Pancreas (tissue), 10 donors: ENCODE measurements at regions not wholly inside any gene's neighbourhood (a gene's known extent, or its start where the extent isn't known, plus 50 kb on each side); places are given as distances from the start of the nearest gene placed in this dataset.
"Not testable (repeated sequence)": the region's sequence is repeated elsewhere in the genome, so short reads cannot be mapped to it uniquely, and the experiment has no call there.

Source experiments
- ATAC-seq, 4 donors: fragments of 200-7000 bp; cut with Tn5 transposase; one replicate each; pipeline versions ENCODE4 v1.8.0 to v1.9.1; 2020; ENCODE audit warnings: mild to moderate bottlenecking in 4 of 4, moderate library complexity in 4 of 4
- DNase-seq, 6 donors: peaks; one replicate each; pipeline ENCODE4 v3.0.0-alpha.2; 2020
- FAIRE-seq: peaks from 2 replicates; lab custom pipeline; 2012; peaks lifted over from hg19 to GRCh38; lab: Jason Lieb, UNC
- H3K27ac ChIP-seq, 4 donors: fragments of 200-600 bp; sonication (generic); 1 replicate in 3 of 4; 2 replicates in 1 of 4; pipeline versions ENCODE4 v1.5.0 to v1.8.0; 2020
- H3K27me3 ChIP-seq, 4 donors: fragments of 200-600 bp; one replicate each; pipeline ENCODE4 v1.8.0; 2021
- H3K36me3 ChIP-seq, 3 donors: fragments of 200-600 bp; sonication (generic) in 1 of 3; one replicate each; pipeline versions ENCODE4 v1.5.0 to v1.8.0; 2020 to 2021
- H3K4me1 ChIP-seq, 3 donors: fragments of 200-600 bp; one replicate each; pipeline ENCODE4 v1.8.0; 2021
- H3K4me3 ChIP-seq, 4 donors: fragments of 200-600 bp; sonication (generic) in 2 of 4; one replicate each; pipeline versions ENCODE4 v1.5.0 to v1.8.0; 2020 to 2021
- H3K9me3 ChIP-seq, 4 donors: fragments of 200-600 bp; one replicate each; pipeline ENCODE4 v1.8.0; 2021
- WGBS, 2 donors: extraction: QIAGEN DNeasy Blood & Tissue Kit; methylation state at CpG; one replicate each; pipeline ENCODE4 v1.1.7; 2013; 5-methylcytosine and 5-hydroxymethylcytosine counted together
- intact Hi-C, 3 donors: fragments of 100-400 bp; cut with DNase I; formaldehyde crosslinking; loops; one replicate each; pipeline versions ENCODE4 v1.11.1 to v1.14.2; 2022
- TF ChIP-seq, protein P1 (sequence below), 4 donors: fragments of 200-600 bp; sonication (generic) in 3 of 4; IDR thresholded peaks; one replicate each; pipeline versions ENCODE4 v1.5.0 to v1.8.0; 2021; ENCODE audit warnings: antibody characterized with exemption in 4 of 4
- donor health status: healthy with polysubstance abuse.
- donor health status: DM: no; HTN: no; CAD: no; lungs with moderate emphysema.
- donor health status: DM: no; HTN: no; CAD: no.
- donor health status: control.
- donor health status: control.
- donor health status: Bipolar disorder and iron deficiency.
- donor health status: DM: yes; HTN: yes; CAD: no.
- donor health status: DM: no; HTN: no; CAD: no.
- donor health status: DM: no; HTN: no; CAD: no.
- donor health status: DM: yes; HTN: yes; CAD: no.

DNA sequence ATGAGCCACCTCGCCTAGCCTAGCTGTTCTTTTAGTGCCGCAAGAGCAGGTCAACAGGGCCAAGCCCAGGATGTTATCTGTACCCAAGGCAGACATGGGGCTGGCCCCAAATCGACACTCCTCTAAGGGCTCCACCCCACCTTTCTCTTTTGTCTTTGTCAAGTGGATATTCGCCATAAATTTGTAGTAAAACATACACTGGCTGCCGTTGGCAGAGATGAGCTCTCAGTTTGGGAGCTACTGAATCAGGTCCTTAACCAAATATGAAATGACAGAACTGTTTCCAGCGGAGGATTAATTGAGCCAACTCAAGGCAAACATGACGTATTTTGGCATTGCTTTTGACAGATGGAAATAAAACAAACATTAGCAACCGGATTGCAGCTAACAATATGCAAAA, 556.9 kb upstream of the CDH5 start:
- WGBS, 2 donors: 16 to 17% methylated on average over 8 of the region's 8 CpGs
- intact Hi-C loops: no loop called here
- peaks cover 0 to 3% (median 0%) of the 10 kb centered on the region in 3 donors for H3K4me1 ChIP-seq
- H3K36me3 ChIP-seq: no peaks in the 10 kb centered on the region
- TF ChIP-seq, protein P1, sequence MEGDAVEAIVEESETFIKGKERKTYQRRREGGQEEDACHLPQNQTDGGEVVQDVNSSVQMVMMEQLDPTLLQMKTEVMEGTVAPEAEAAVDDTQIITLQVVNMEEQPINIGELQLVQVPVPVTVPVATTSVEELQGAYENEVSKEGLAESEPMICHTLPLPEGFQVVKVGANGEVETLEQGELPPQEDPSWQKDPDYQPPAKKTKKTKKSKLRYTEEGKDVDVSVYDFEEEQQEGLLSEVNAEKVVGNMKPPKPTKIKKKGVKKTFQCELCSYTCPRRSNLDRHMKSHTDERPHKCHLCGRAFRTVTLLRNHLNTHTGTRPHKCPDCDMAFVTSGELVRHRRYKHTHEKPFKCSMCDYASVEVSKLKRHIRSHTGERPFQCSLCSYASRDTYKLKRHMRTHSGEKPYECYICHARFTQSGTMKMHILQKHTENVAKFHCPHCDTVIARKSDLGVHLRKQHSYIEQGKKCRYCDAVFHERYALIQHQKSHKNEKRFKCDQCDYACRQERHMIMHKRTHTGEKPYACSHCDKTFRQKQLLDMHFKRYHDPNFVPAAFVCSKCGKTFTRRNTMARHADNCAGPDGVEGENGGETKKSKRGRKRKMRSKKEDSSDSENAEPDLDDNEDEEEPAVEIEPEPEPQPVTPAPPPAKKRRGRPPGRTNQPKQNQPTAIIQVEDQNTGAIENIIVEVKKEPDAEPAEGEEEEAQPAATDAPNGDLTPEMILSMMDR (IDR thresholded peaks at IDR 0.05): no peak
- H3K27ac ChIP-seq: no peak overlapping the region
- FAIRE-seq (no peak), DNase-seq (peak in 1 of 6 donors; percentile 16), ATAC-seq (peak; percentile 77 to 89 (median 78))
- no peak overlapping the region for H3K4me3 ChIP-seq
- no peaks in the 10 kb centered on the region for H3K27me3 ChIP-seq
- H3K9me3 ChIP-seq: no peaks in the 10 kb centered on the region

DNA sequence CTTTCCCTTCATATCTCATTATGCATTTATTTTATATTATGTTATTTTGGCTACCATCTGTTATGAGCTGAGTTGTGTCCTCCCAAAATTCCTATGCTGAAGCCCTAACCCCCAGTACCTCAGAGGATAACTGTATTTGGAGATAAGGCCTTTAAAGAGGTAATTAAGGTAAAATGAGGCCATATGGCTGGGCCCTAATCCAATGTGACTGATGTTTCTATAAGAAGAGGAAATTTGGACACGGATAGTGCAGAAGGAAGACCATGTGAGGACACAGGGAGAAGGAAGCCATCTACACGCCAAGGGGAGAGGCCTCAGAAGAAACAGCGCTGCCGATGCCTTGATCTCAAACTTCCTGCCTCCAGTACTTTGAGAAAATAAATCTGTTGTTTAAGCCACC, 557.7 kb upstream of the CDH5 start:
- Histone ChIP-seq H3K27ac (no peak overlapping the region), H3K27me3 (no peaks in the 10 kb centered on the region), H3K4me3 (no peak overlapping the region), H3K36me3 (no peaks in the 10 kb centered on the region), H3K9me3 (no peaks in the 10 kb centered on the region), H3K4me1 (peaks cover 0 to 3% (median 0%) of the 10 kb centered on the region in 3 donors)
- no peak for FAIRE-seq
- TF ChIP-seq, protein P1 (IDR thresholded peaks at IDR 0.05): no peak
- DNase-seq: no peak
- intact Hi-C loops: no loop called here
- 79 to 90% methylated on average over 4 of the region's 4 CpGs for WGBS, 2 donors
- no peak for ATAC-seq

DNA sequence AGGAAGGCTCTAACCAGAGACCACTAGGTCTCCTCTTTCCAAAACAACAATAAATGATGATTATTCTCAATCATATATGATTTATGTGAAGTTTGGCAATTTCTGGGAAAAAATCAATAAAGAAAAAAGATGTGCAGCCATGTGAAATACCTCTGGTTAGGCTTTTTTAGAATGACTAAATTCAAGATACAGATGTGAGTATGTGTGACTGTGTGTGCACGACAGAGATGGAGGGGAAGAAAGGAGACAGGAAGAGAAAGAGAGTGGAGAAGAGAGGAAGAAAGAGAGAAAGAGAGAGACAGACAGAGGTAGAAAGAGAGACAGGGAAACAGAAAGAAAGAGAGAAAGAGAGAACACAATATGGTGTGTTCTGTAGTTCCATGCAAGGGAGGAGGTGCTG, 558.6 kb upstream of the CDH5 start:
- DNase-seq: no peak
- Histone ChIP-seq H3K4me3 (no peak overlapping the region), H3K9me3 (no peaks in the 10 kb centered on the region), H3K36me3 (no peaks in the 10 kb centered on the region), H3K27me3 (no peaks in the 10 kb centered on the region), H3K27ac (no peak overlapping the region), H3K4me1 (peaks cover 0 to 3% (median 0%) of the 10 kb centered on the region in 3 donors)
- ATAC-seq: no peak
- TF ChIP-seq, protein P1 (IDR thresholded peaks at IDR 0.05): no peak
- intact Hi-C loops: no loop called here
- no peak for FAIRE-seq
- WGBS, 2 donors: 43 to 60% methylated on average over 1 of the region's 1 CpG

DNA sequence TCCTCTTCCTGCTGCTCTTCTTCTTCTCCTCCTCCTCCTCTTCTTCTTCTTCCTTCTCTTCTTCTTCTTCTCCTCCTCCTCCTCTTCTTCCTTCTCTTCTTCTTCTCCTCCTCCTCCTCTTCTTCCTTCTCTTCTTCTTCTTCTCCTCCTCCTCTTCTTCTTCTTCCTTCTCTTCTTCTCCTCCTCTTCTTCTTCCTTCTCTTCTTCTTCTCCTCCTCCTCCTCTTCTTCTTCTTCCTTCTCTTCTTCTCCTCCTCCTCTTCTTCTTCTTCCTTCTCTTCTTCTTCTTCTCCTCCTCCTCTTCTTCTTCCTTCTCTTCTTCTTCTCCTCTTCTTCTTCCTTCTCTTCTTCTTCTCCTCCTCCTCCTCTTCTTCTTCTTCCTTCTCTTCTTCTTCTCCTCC, 560.8 kb upstream of the CDH5 start:
- H3K36me3 ChIP-seq, FAIRE-seq, H3K27ac ChIP-seq, DNase-seq, H3K4me1 ChIP-seq, ATAC-seq, H3K9me3 ChIP-seq, H3K4me3 ChIP-seq, H3K27me3 ChIP-seq, intact Hi-C loops: not testable (repeated sequence)

DNA sequence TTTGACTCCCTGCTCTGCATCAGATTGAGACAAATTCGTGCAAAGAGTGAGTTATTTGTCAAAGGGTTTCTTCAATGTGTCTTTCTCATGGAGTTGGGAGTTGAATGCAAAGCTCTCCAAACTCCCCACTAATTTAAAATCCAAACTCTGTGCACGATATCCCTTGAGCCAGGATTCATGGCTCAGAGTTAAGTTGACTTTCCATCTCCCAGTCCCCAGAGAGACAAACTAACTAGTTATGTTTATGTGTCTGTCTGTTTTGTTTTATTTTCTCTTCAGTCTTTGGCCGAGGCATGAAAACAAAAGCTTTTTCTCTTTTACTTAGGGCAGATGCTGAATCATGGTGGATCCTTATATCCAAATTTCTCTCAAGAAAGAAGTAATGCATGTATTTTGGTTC, 570.0 kb upstream of the CDH5 start:
- 38 to 55% methylated on average over 3 of the region's 3 CpGs for WGBS, 2 donors

More for the DNA sequence above, 570.0 kb upstream of the CDH5 start:
- ATAC-seq (no peak), FAIRE-seq (no peak), DNase-seq (no peak)
- Histone ChIP-seq H3K27me3 (no peaks in the 10 kb centered on the region), H3K4me3 (no peak overlapping the region), H3K4me1 (no peaks in the 10 kb centered on the region), H3K27ac (no peak overlapping the region), H3K9me3 (no peaks in the 10 kb centered on the region), H3K36me3 (no peaks in the 10 kb centered on the region)
- intact Hi-C loops: no loop called here
- TF ChIP-seq, protein P1 (IDR thresholded peaks at IDR 0.05): no peak
